ENCODE measurements at regions not wholly inside any gene's neighbourhood (a gene's known extent, or its start where the extent isn't known, plus 50 kb on each side); places are given as distances from the start of the nearest gene placed in this dataset.

- Histone ChIP-seq H3K4me3 (ENCODE audit: low read depth in 1 of 3, low read length in 3 of 3) (no peak overlapping the region), H3K27ac (ENCODE audit: low read depth in 1 of 2, low read length in 2 of 2) (no peak overlapping the region), H3K27me3 (ENCODE audit: control insufficient read depth in 4 of 4, insufficient read depth in 4 of 4, low read length in 3 of 4) (peaks cover 0 to 3% (median 0%) of the 10 kb centered on the region in 4 donors), H3K4me1 (ENCODE audit: control insufficient read depth in 4 of 4, insufficient read depth in 4 of 4, low read length in 3 of 4) (no peaks in the 10 kb centered on the region), H3K36me3 (ENCODE audit: control insufficient read depth in 4 of 4, insufficient read depth in 3 of 4, low read depth in 1 of 4, low read length in 3 of 4) (no peaks in the 10 kb centered on the region), H3K9ac (ENCODE audit: low read depth in 1 of 2, low read length in 2 of 2) (no peak overlapping the region), H3K9me3 (ENCODE audit: control insufficient read depth in 4 of 4, low read length in 3 of 4) (no peaks in the 10 kb centered on the region)
- no peak for DNase-seq (ENCODE audit: low spot score)
- WGBS, result 87% methylated on average over 1 of the region's 1 CpG
- TF ChIP-seq FOXA2 (IDR thresholded peaks at IDR 0.05) (no peak), SP1 (IDR thresholded peaks at IDR 0.05) (no peak), TAF1 (conservative IDR thresholded peaks at IDR 0.05) (no peak), NR2F2 (IDR thresholded peaks at IDR 0.05) (no peak), RAD21 (IDR thresholded peaks at IDR 0.05) (no peak), REST (IDR thresholded peaks at IDR 0.05) (no peak), YY1 (IDR thresholded peaks at IDR 0.05) (no peak), EGR1 (IDR thresholded peaks at IDR 0.05; ENCODE audit: low read depth in 2 of 2) (no peak), JUND (IDR thresholded peaks at IDR 0.05) (no peak), GABPA (IDR thresholded peaks at IDR 0.05 in 1 of 2, conservative IDR thresholded peaks at IDR 0.05 in 1 of 2) (no peak)
- TF ChIP-seq, protein P1, sequence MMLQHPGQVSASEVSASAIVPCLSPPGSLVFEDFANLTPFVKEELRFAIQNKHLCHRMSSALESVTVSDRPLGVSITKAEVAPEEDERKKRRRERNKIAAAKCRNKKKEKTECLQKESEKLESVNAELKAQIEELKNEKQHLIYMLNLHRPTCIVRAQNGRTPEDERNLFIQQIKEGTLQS (IDR thresholded peaks at IDR 0.05), result no peak
- TF ChIP-seq, protein P2, sequence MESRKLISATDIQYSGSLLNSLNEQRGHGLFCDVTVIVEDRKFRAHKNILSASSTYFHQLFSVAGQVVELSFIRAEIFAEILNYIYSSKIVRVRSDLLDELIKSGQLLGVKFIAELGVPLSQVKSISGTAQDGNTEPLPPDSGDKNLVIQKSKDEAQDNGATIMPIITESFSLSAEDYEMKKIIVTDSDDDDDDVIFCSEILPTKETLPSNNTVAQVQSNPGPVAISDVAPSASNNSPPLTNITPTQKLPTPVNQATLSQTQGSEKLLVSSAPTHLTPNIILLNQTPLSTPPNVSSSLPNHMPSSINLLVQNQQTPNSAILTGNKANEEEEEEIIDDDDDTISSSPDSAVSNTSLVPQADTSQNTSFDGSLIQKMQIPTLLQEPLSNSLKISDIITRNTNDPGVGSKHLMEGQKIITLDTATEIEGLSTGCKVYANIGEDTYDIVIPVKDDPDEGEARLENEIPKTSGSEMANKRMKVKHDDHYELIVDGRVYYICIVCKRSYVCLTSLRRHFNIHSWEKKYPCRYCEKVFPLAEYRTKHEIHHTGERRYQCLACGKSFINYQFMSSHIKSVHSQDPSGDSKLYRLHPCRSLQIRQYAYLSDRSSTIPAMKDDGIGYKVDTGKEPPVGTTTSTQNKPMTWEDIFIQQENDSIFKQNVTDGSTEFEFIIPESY (IDR thresholded peaks at IDR 0.05), result no peak
- TF ChIP-seq, protein P3, sequence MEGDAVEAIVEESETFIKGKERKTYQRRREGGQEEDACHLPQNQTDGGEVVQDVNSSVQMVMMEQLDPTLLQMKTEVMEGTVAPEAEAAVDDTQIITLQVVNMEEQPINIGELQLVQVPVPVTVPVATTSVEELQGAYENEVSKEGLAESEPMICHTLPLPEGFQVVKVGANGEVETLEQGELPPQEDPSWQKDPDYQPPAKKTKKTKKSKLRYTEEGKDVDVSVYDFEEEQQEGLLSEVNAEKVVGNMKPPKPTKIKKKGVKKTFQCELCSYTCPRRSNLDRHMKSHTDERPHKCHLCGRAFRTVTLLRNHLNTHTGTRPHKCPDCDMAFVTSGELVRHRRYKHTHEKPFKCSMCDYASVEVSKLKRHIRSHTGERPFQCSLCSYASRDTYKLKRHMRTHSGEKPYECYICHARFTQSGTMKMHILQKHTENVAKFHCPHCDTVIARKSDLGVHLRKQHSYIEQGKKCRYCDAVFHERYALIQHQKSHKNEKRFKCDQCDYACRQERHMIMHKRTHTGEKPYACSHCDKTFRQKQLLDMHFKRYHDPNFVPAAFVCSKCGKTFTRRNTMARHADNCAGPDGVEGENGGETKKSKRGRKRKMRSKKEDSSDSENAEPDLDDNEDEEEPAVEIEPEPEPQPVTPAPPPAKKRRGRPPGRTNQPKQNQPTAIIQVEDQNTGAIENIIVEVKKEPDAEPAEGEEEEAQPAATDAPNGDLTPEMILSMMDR (IDR thresholded peaks at IDR 0.05; ENCODE audit: low read depth, low read length, missing input control), result no peak
Measured at GRCh38 chr7:81611805-81612204, 158.0 kb downstream of the HGF start.

DNA sequence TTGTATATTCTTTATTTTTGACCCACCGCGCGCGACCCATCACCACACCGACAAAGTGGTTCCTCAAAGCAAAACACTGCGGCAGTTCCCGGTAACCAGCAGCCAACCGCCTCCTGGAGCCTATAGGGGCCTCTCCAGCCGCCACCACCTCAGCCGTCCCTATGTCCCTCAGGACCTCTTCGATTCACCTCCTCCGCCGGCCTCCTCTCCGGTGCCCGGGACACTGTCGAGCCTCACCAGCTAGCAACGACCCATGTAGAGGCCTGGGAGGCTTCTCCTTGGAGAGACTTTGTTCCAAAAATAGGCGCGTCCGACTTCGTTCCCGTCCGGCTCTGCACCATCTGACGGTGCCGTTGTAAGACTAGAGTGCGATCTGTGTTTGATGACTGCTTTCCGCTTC is 158.8 kb downstream of the HGF start:
- H3K36me3 ChIP-seq (ENCODE audit: control insufficient read depth in 4 of 4, insufficient read depth in 3 of 4, low read depth in 1 of 4, low read length in 3 of 4), result no peaks in the 10 kb centered on the region
- 82% methylated on average over 27 of the region's 27 CpGs for WGBS
- H3K4me3 ChIP-seq (ENCODE audit: low read depth in 1 of 3, low read length in 3 of 3), result no peak overlapping the region
- no peaks in the 10 kb centered on the region for H3K4me1 ChIP-seq (ENCODE audit: control insufficient read depth in 4 of 4, insufficient read depth in 4 of 4, low read length in 3 of 4)
- no peak overlapping the region for H3K27ac ChIP-seq (ENCODE audit: low read depth in 1 of 2, low read length in 2 of 2)
- DNase-seq (ENCODE audit: low spot score), result no peak
- peaks cover 0 to 3% (median 0%) of the 10 kb centered on the region in 4 donors for H3K27me3 ChIP-seq (ENCODE audit: control insufficient read depth in 4 of 4, insufficient read depth in 4 of 4, low read length in 3 of 4)
- no peak overlapping the region for H3K9ac ChIP-seq (ENCODE audit: low read depth in 1 of 2, low read length in 2 of 2)
- TF ChIP-seq, protein P2 (IDR thresholded peaks at IDR 0.05), result no peak
- TF ChIP-seq RAD21 (IDR thresholded peaks at IDR 0.05) (no peak), NR2F2 (IDR thresholded peaks at IDR 0.05) (no peak), HNF4G (IDR thresholded peaks at IDR 0.05) (no peak), FOXA2 (IDR thresholded peaks at IDR 0.05) (no peak)
- TF ChIP-seq, protein P3 (IDR thresholded peaks at IDR 0.05; ENCODE audit: low read depth, low read length, missing input control), result no peak
- TF ChIP-seq, protein P1 (IDR thresholded peaks at IDR 0.05), result no peak
- H3K9me3 ChIP-seq (ENCODE audit: control insufficient read depth in 4 of 4, low read length in 3 of 4), result no peaks in the 10 kb centered on the region
